ENCODE measurements at regions not wholly inside any gene's neighbourhood (a gene's known extent, or its start where the extent isn't known, plus 50 kb on each side); places are given as distances from the start of the nearest gene placed in this dataset.

- no peak for TF ChIP-seq CTCF (conservative IDR thresholded peaks at IDR 0.05; ENCODE audit: low read depth, low read length)
- TF ChIP-seq POLR2A (IDR thresholded peaks at IDR 0.05; ENCODE audit: low read depth, low read length): no peak
- TF ChIP-seq CHD1 (IDR thresholded peaks at IDR 0.05; ENCODE audit: low read depth, low read length): no peak
- no peak for TF ChIP-seq BHLHE40 (IDR thresholded peaks at IDR 0.05; ENCODE audit: low read depth, low read length)
- no peak for TF ChIP-seq RFX5 (IDR thresholded peaks at IDR 0.05; ENCODE audit: low read depth, low read length)
- no peak for TF ChIP-seq RCOR1 (IDR thresholded peaks at IDR 0.05; ENCODE audit: insufficient replicate concordance, low read length)
- no peak for TF ChIP-seq MAZ (IDR thresholded peaks at IDR 0.05; ENCODE audit: borderline replicate concordance, low read depth, low read length)
- TF ChIP-seq CEBPB (IDR thresholded peaks at IDR 0.05; ENCODE audit: low read depth, low read length): no peak
- TF ChIP-seq MXI1 (IDR thresholded peaks at IDR 0.05; ENCODE audit: borderline replicate concordance, low read depth, low read length): no peak
Measured at GRCh38 chr6:102195311-102195710, 801.8 kb downstream of the GRIK2 start.
